HCT116 (cell line): ENCODE measurements at regions not wholly inside any gene's neighbourhood (a gene's known extent, or its start where the extent isn't known, plus 50 kb on each side); places are given as distances from the start of the nearest gene placed in this dataset.

Source experiments
- ATAC-seq: fragments of 200-7000 bp; cut with Tn5 transposase; 2 replicates; pipeline ENCODE4 v1.9.1; 2020; ENCODE audit warnings: mild to moderate bottlenecking, moderate library complexity
- BruUV-seq: library from RNA; stranded (reverse); fragments of 400-500 nt; replicated peaks from 2 replicates; lab custom pipeline; 2021; lab: Mats Ljungman, UMichigan
- CTCF ChIA-PET: fragments of 300-600 bp; sonication (Branson Sonifier 250); formaldehyde crosslinking; loops from one replicate; lab custom pipeline; 2021; ENCODE audit warnings: antibody characterized with exemption; lab: Charles Lee
- POLR2A ChIA-PET: fragments of 300-600, 350-600 bp; sonication (Branson Sonifier 250); formaldehyde crosslinking; loops from one replicate; lab custom pipeline; 2021; ENCODE audit warnings: antibody characterized with exemption; lab: Charles Lee
- RAD21 ChIA-PET, 2 experiments: fragments of 300-600 bp; sonication (Branson Sonifier 250); formaldehyde crosslinking; loops; one replicate each; lab custom pipeline; 2023; ENCODE audit warnings: low total read pairs in 2 of 2; ENCODE audit not compliant: uncharacterized antibody in 2 of 2, unreplicated experiment in 2 of 2, low non-redundant PET in 1 of 2; lab: Charles Lee
- DNase-seq: peaks from one replicate; pipeline ENCODE4 v3.0.0-alpha.2; 2010; ENCODE audit warnings: low read depth, low spot score
- H2AFZ ChIP-seq: fragments of 200-600 bp; shearing (Covaris generic), sonication (generic); 2 replicates; pipeline ENCODE4 v1.6.1; 2017; ENCODE audit warnings: low read depth, mixed run types, mixed read lengths, antibody characterized with exemption, low read length; ENCODE audit not compliant: poor library complexity, severe bottlenecking
- H3K27ac ChIP-seq: 2 replicates; pipeline ENCODE4 v1.5.1; 2012; ENCODE audit warnings: low read depth, low read length
- H3K27me3 ChIP-seq: fragments of 200-600 bp; sonication (generic); 2 replicates; pipeline ENCODE4 v1.6.1; 2016; ENCODE audit warnings: mixed run types, low read length, mixed read lengths; ENCODE audit not compliant: insufficient read depth
- H3K36me3 ChIP-seq, 2 experiments: fragments of 200-500 bp in 1 of 2; fragments of 200-600 bp in 1 of 2; sonication (Bioruptor generic) in 1 of 2; sonication (generic) in 1 of 2; 2 replicates each; pipeline versions ENCODE4 v1.5.1 to v1.6.1; 2014 to 2016; ENCODE audit warnings: low read length in 2 of 2, inconsistent platforms in 1 of 2, mixed read lengths in 1 of 2, mixed run types in 1 of 2; ENCODE audit not compliant: insufficient read depth in 2 of 2, control insufficient read depth in 1 of 2
- H3K4me1 ChIP-seq, 2 experiments: fragments of 200-600 bp in 1 of 2; sonication (generic) in 1 of 2; 2 replicates each; pipeline versions ENCODE4 v1.5.1 to v1.6.1; 2012 to 2017; ENCODE audit warnings: low read length in 2 of 2, inconsistent platforms in 1 of 2, mild to moderate bottlenecking in 1 of 2, mixed read lengths in 1 of 2, mixed run types in 1 of 2, moderate library complexity in 1 of 2; ENCODE audit not compliant: insufficient read depth in 2 of 2, control insufficient read depth in 1 of 2
- H3K4me2 ChIP-seq: fragments of 200-600 bp; sonication (generic); 2 replicates; pipeline ENCODE4 v1.6.1; 2017; ENCODE audit warnings: mixed run types, low read length, mixed read lengths
- H3K4me3 ChIP-seq, 2 experiments: fragments of 200-600 bp in 1 of 2; sonication (generic) in 1 of 2; replicated peaks in 1 of 2; 2 replicates each; pipeline ENCODE4 v1.5.1; 2011 to 2016; ENCODE audit warnings: low read length in 2 of 2, control low read depth in 1 of 2, low read depth in 1 of 2, mild to moderate bottlenecking in 1 of 2, mixed read lengths in 1 of 2, mixed run types in 1 of 2
- H3K79me2 ChIP-seq: fragments of 200-600 bp; sonication (generic); 2 replicates; pipeline ENCODE4 v1.6.1; 2017; ENCODE audit warnings: mild to moderate bottlenecking, mixed run types, low read length, moderate library complexity, mixed read lengths; ENCODE audit not compliant: insufficient read depth
- H3K9ac ChIP-seq: fragments of 200-600 bp; sonication (generic); 2 replicates; pipeline ENCODE4 v1.6.1; 2016; ENCODE audit warnings: low read length, mixed read lengths
- H3K9me2 ChIP-seq: fragments of 200-600 bp; sonication (generic), shearing (Covaris generic); 2 replicates; pipeline ENCODE4 v1.6.1; 2017; ENCODE audit warnings: mixed run types, mild to moderate bottlenecking, moderate library complexity; ENCODE audit not compliant: insufficient read depth
- H3K9me3 ChIP-seq, 2 experiments: fragments of 200-500 bp in 1 of 2; fragments of 200-600 bp in 1 of 2; sonication (Bioruptor generic) in 1 of 2; sonication (generic) in 1 of 2; 2 replicates each; pipeline ENCODE4 v1.6.1; 2014 to 2017; ENCODE audit warnings: low read length in 2 of 2, mixed read lengths in 2 of 2, inconsistent platforms in 1 of 2, low read depth in 1 of 2, mild to moderate bottlenecking in 1 of 2, mixed run types in 1 of 2, moderate library complexity in 1 of 2; ENCODE audit not compliant: control insufficient read depth in 1 of 2, insufficient read depth in 1 of 2
- H4K20me1 ChIP-seq: fragments of 200-600 bp; sonication (generic), shearing (Covaris generic); 2 replicates; pipeline ENCODE4 v1.6.1; 2017; ENCODE audit warnings: mixed run types, mild to moderate bottlenecking, moderate library complexity; ENCODE audit not compliant: insufficient read depth
- ATF3 ChIP-seq: IDR thresholded peaks from 2 replicates; pipeline ENCODE4 v1.6.1; 2012
- CBX3 ChIP-seq: IDR thresholded peaks from 2 replicates; pipeline ENCODE4 v1.6.1; 2012; ENCODE audit warnings: low read depth
- CEBPB ChIP-seq: IDR thresholded peaks from 2 replicates; pipeline ENCODE4 v1.6.1; 2012; ENCODE audit warnings: low read depth
- CTCF ChIP-seq, 3 experiments: fragments of 200-600 bp in 1 of 3; sonication (generic) in 1 of 3; IDR thresholded peaks in 2 of 3; conservative IDR thresholded peaks in 1 of 3; 2 replicates each; pipeline ENCODE4 v1.5.1; 2012 to 2017; ENCODE audit warnings: low read depth in 2 of 3, low read length in 2 of 3, antibody characterized with exemption in 1 of 3, borderline replicate concordance in 1 of 3, control low read depth in 1 of 3, mild to moderate bottlenecking in 1 of 3, mixed read lengths in 1 of 3, mixed run types in 1 of 3, moderate library complexity in 1 of 3; ENCODE audit not compliant: insufficient read depth in 1 of 3
- ELF1 ChIP-seq: IDR thresholded peaks from 2 replicates; pipeline ENCODE4 v1.6.1; 2012; ENCODE audit warnings: low read depth, borderline replicate concordance
- EZH2 ChIP-seq: fragments of 200-600 bp; sonication (generic); IDR thresholded peaks from 2 replicates; pipeline ENCODE4 v1.6.1; 2017; ENCODE audit warnings: antibody characterized with exemption, mixed run types
- EZH2phosphoT487 ChIP-seq: fragments of 200-600 bp; IDR thresholded peaks from 2 replicates; pipeline ENCODE4 v1.6.1; 2018; ENCODE audit warnings: antibody characterized with exemption, borderline replicate concordance
- FOSL1 ChIP-seq: IDR thresholded peaks from 2 replicates; pipeline ENCODE4 v1.6.1; 2012; ENCODE audit warnings: low read depth
- POLR2AphosphoS5 ChIP-seq: IDR thresholded peaks from 2 replicates; pipeline ENCODE4 v1.6.1; 2011; ENCODE audit warnings: mild to moderate bottlenecking, low read depth, low read length, moderate library complexity
- RAD21 ChIP-seq: IDR thresholded peaks from 2 replicates; pipeline ENCODE4 v1.6.1; 2012; ENCODE audit warnings: low read depth, mild to moderate bottlenecking
- REST ChIP-seq: IDR thresholded peaks from 2 replicates; pipeline ENCODE4 v1.6.1; 2012; ENCODE audit warnings: low read depth
- SIN3A ChIP-seq: IDR thresholded peaks from 2 replicates; pipeline ENCODE4 v1.6.1; 2012; ENCODE audit warnings: low read depth
- SRF ChIP-seq: IDR thresholded peaks from 2 replicates; pipeline ENCODE4 v1.6.1; 2012; ENCODE audit warnings: low read depth
- TCF7L2 ChIP-seq: IDR thresholded peaks from 2 replicates; pipeline ENCODE4 v1.7.0; 2011; ENCODE audit warnings: borderline replicate concordance, inconsistent platforms; ENCODE audit not compliant: insufficient read depth, insufficient read length; ENCODE audit errors: extremely low read depth
- intact Hi-C: fragments of 100-400 bp; cut with micrococcal nuclease; formaldehyde crosslinking; loops from 2 replicates; pipeline ENCODE4 v1.10.0; 2022

GRCh38 chr4:148883435-148883834 lies 441.2 kb upstream of the NR3C2 start:
- CTCF ChIA-PET: no interaction called here
- Histone ChIP-seq H3K4me2 (no peak overlapping the region), H3K27me3 (no peaks in the 10 kb centered on the region), H4K20me1 (no peaks in the 10 kb centered on the region)
- no peak for ATAC-seq
- no peak for TF ChIP-seq ATF3
- no peak for TF ChIP-seq TCF7L2
- no peak for TF ChIP-seq FOSL1
- no peak for TF ChIP-seq CEBPB
- TF ChIP-seq, all 23 proteins: peak for 0
- Histone ChIP-seq H3K4me3 (no peak overlapping the region), H3K4me1 (no peaks in the 10 kb centered on the region), H3K36me3 (no peaks in the 10 kb centered on the region), H3K9me2 (no peaks in the 10 kb centered on the region), H3K79me2 (no peaks in the 10 kb centered on the region), H2AFZ (no peak overlapping the region), H3K9ac (no peak overlapping the region), H3K9me3 (no peaks in the 10 kb centered on the region), H3K27ac (no peak overlapping the region)
- ChIA-PET RAD21 (no interaction called here), POLR2A (no interaction called here)
- BruUV-seq: no TSS peak
- DNase-seq: no peak
- intact Hi-C loops: no loop called here

- H3K4me2 ChIP-seq: no peak overlapping the region
- DNase-seq (no peak), ATAC-seq (no peak)
- H4K20me1 ChIP-seq: no peaks in the 10 kb centered on the region
- H3K9me3 ChIP-seq: no peaks in the 10 kb centered on the region
- no peaks in the 10 kb centered on the region for H3K4me1 ChIP-seq
- no peak overlapping the region for H3K27ac ChIP-seq
- no peak overlapping the region for H3K4me3 ChIP-seq
- intact Hi-C loops: no loop called here
- H3K9me2 ChIP-seq: no peaks in the 10 kb centered on the region
- no peak overlapping the region for H3K9ac ChIP-seq
- no peak overlapping the region for H2AFZ ChIP-seq
- H3K27me3 ChIP-seq: no peaks in the 10 kb centered on the region
- BruUV-seq: no TSS peak
- CTCF ChIA-PET: no interaction called here
- RAD21 ChIA-PET: no interaction called here
- no peaks in the 10 kb centered on the region for H3K79me2 ChIP-seq
- H3K36me3 ChIP-seq: no peaks in the 10 kb centered on the region
- POLR2A ChIA-PET: no interaction called here
- TF ChIP-seq EZH2: no peak
- TF ChIP-seq EZH2phosphoT487: no peak
- no peak for TF ChIP-seq CEBPB
- no peak for TF ChIP-seq ELF1
- no peak for TF ChIP-seq RAD21
- no peak for TF ChIP-seq SRF
- no peak for TF ChIP-seq REST
- TF ChIP-seq CTCF (IDR thresholded peaks at IDR 0.05 in 2 of 3, conservative IDR thresholded peaks at IDR 0.05 in 1 of 3; ENCODE audit: borderline replicate concordance in 1 of 3, insufficient read depth in 1 of 3, low read depth in 2 of 3, low read length in 2 of 3): no peak
- TF ChIP-seq POLR2AphosphoS5: no peak
- no peak for TF ChIP-seq CBX3
- TF ChIP-seq ATF3: no peak
- TF ChIP-seq SIN3A: no peak
These were observed 439.8 kb upstream of the NR3C2 start for GRCh38 chr4:148881860-148882643.
